CD14-positive monocyte (primary cell): ENCODE measurements at regions not wholly inside any gene's neighbourhood (a gene's known extent, or its start where the extent isn't known, plus 50 kb on each side); places are given as distances from the start of the nearest gene placed in this dataset.

Experiments
- DNase-seq, 3 donors: peaks; one replicate each; pipeline ENCODE4 v3.0.0-alpha.2; 2011 to 2022
- H2AFZ ChIP-seq: 2 replicates; pipeline ENCODE4 v1.6.0; 2012; ENCODE audit warnings: mild to moderate bottlenecking, low read depth, low read length, inconsistent platforms; ENCODE audit not compliant: insufficient read depth, poor library complexity, severe bottlenecking
- H3K27ac ChIP-seq, 2 donors: 1 replicate in 1 of 2; 2 replicates in 1 of 2; pipeline ENCODE4 v1.5.1; 2012 to 2013; ENCODE audit warnings: low read length in 2 of 2, control low read depth in 1 of 2, inconsistent platforms in 1 of 2, low read depth in 1 of 2, mild to moderate bottlenecking in 1 of 2
- H3K27me3 ChIP-seq, 2 donors: one replicate each; pipeline versions ENCODE4 v1.6.0 to v1.6.1; 2011 to 2013; ENCODE audit warnings: low read length in 2 of 2; ENCODE audit not compliant: control insufficient read depth in 2 of 2, insufficient read depth in 2 of 2
- H3K36me3 ChIP-seq, 2 donors: replicated peaks in 1 of 2; 1 replicate in 1 of 2; 2 replicates in 1 of 2; pipeline versions ENCODE4 v1.5.1 to v1.6.1; 2012 to 2013; ENCODE audit warnings: low read length in 2 of 2, control low read depth in 1 of 2, inconsistent platforms in 1 of 2, mild to moderate bottlenecking in 1 of 2; ENCODE audit not compliant: insufficient read depth in 2 of 2, control insufficient read depth in 1 of 2
- H3K4me1 ChIP-seq, 2 donors: 1 replicate in 1 of 2; 2 replicates in 1 of 2; pipeline versions ENCODE4 v1.5.1 to v1.6.1; 2012 to 2013; ENCODE audit warnings: low read length in 2 of 2, control low read depth in 1 of 2, inconsistent platforms in 1 of 2, mild to moderate bottlenecking in 1 of 2, moderate library complexity in 1 of 2; ENCODE audit not compliant: insufficient read depth in 2 of 2, control insufficient read depth in 1 of 2
- H3K4me2 ChIP-seq: replicated peaks from 2 replicates; pipeline ENCODE3; 2012; ENCODE audit warnings: low read length, moderate library complexity, mild to moderate bottlenecking; ENCODE audit not compliant: poor library complexity, severe bottlenecking; ENCODE audit errors: extremely low read depth
- H3K4me3 ChIP-seq, 3 experiments: fragments of 200-600 bp in 1 of 3; sonication (generic) in 1 of 3; replicated peaks in 1 of 3; 1 replicate in 2 of 3; 2 replicates in 1 of 3; pipeline ENCODE4 v1.5.1; 2011 to 2013; ENCODE audit warnings: low read length in 3 of 3, mild to moderate bottlenecking in 3 of 3, control low read depth in 2 of 3, low read depth in 2 of 3, inconsistent platforms in 1 of 3, moderate library complexity in 1 of 3
- H3K79me2 ChIP-seq: 2 replicates; pipeline ENCODE4 v1.6.0; 2012; ENCODE audit warnings: mild to moderate bottlenecking, control low read depth, inconsistent platforms, low read length, moderate library complexity; ENCODE audit not compliant: insufficient read depth
- H3K9ac ChIP-seq: 2 replicates; pipeline ENCODE4 v1.6.0; 2017; ENCODE audit warnings: low read length, mild to moderate bottlenecking; ENCODE audit not compliant: insufficient read depth, poor library complexity, severe bottlenecking
- H3K9me3 ChIP-seq, 2 donors: replicated peaks in 1 of 2; 1 replicate in 1 of 2; 2 replicates in 1 of 2; pipeline versions ENCODE4 v1.5.1 to v1.6.1; 2012 to 2013; ENCODE audit warnings: low read length in 2 of 2, control low read depth in 1 of 2; ENCODE audit not compliant: control insufficient read depth in 1 of 2, insufficient read depth in 1 of 2
- H4K20me1 ChIP-seq: 2 replicates; pipeline ENCODE4 v1.6.0; 2012; ENCODE audit warnings: mild to moderate bottlenecking, low read length, control low read depth, moderate library complexity; ENCODE audit not compliant: insufficient read depth
- H3K27ac Mint-ChIP-seq, 7 donors: one replicate each; pipeline ENCODE4 v1.8.0; 2020; ENCODE audit warnings: mild to moderate bottlenecking in 7 of 7, mixed read lengths in 7 of 7, moderate library complexity in 6 of 7, inconsistent platforms in 2 of 7
- H3K27me3 Mint-ChIP-seq, 3 donors: one replicate each; pipeline ENCODE4 v1.8.0; 2021 to 2022; ENCODE audit warnings: low read depth in 3 of 3, mild to moderate bottlenecking in 3 of 3, mixed read lengths in 3 of 3, moderate library complexity in 3 of 3, inconsistent platforms in 1 of 3
- H3K36me3 Mint-ChIP-seq, 2 donors: one replicate each; pipeline ENCODE4 v1.8.0; 2020; ENCODE audit warnings: mixed read lengths in 2 of 2, inconsistent platforms in 1 of 2, mild to moderate bottlenecking in 1 of 2
- H3K4me1 Mint-ChIP-seq: one replicate; pipeline ENCODE4 v1.8.0; 2020; ENCODE audit warnings: mild to moderate bottlenecking, mixed read lengths
- H3K4me3 Mint-ChIP-seq, 2 donors: one replicate each; pipeline ENCODE4 v1.8.0; 2020; ENCODE audit warnings: mild to moderate bottlenecking in 2 of 2, mixed read lengths in 2 of 2, moderate library complexity in 1 of 2
- H3K9me3 Mint-ChIP-seq, 7 donors: one replicate each; pipeline ENCODE4 v1.8.0; 2020 to 2022; ENCODE audit warnings: mixed read lengths in 7 of 7, mild to moderate bottlenecking in 6 of 7, moderate library complexity in 6 of 7, inconsistent platforms in 2 of 7
- WGBS: methylation state at CpG from one replicate; pipeline ENCODE4 v1.1.5; 2013; ENCODE audit warnings: missing lambda C conversion rate; ENCODE audit not compliant: insufficient coverage; 5-methylcytosine and 5-hydroxymethylcytosine counted together
- intact Hi-C, 2 donors: fragments of 100-400 bp; cut with micrococcal nuclease; formaldehyde crosslinking; loops; one replicate each; pipeline versions ENCODE4 v1.15.0 to v1.15.1; 2023
- TF ChIP-seq, protein P1 (sequence below): fragments of 200-600 bp; IDR thresholded peaks from one replicate; pipeline ENCODE4 v1.8.0; 2022; ENCODE audit warnings: antibody characterized with exemption, mild to moderate bottlenecking

DNA sequence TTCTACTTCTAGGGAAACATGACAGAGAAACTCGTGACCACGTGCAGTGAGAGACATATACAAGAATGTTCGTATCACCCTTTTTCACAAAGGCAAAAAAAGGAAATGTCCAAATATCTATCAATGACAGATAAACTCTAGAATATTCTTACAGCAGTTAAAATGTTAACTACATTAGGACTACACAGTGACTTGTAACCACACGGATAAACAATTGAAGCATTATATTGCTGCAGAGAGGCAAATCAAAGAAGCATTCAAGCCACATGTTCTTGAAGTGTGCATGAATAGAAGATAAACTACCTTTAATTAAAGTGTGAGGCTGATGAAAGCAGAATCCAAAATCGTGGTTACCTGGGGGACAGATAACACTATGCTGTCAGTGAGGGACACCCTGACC is 935.3 kb upstream of the KLHL29 start:
- no peaks in the 10 kb centered on the region for H4K20me1 ChIP-seq
- WGBS = 94% methylated on average over 4 of the region's 5 CpGs
- TF ChIP-seq, protein P1, sequence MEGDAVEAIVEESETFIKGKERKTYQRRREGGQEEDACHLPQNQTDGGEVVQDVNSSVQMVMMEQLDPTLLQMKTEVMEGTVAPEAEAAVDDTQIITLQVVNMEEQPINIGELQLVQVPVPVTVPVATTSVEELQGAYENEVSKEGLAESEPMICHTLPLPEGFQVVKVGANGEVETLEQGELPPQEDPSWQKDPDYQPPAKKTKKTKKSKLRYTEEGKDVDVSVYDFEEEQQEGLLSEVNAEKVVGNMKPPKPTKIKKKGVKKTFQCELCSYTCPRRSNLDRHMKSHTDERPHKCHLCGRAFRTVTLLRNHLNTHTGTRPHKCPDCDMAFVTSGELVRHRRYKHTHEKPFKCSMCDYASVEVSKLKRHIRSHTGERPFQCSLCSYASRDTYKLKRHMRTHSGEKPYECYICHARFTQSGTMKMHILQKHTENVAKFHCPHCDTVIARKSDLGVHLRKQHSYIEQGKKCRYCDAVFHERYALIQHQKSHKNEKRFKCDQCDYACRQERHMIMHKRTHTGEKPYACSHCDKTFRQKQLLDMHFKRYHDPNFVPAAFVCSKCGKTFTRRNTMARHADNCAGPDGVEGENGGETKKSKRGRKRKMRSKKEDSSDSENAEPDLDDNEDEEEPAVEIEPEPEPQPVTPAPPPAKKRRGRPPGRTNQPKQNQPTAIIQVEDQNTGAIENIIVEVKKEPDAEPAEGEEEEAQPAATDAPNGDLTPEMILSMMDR = no peak
- H3K9ac ChIP-seq = no peak overlapping the region
- H3K27ac ChIP-seq = no peak overlapping the region
- no peaks in the 10 kb centered on the region for H3K27me3 ChIP-seq
- no peak overlapping the region for H3K27ac Mint-ChIP-seq
- no peaks in the 10 kb centered on the region for H3K4me1 Mint-ChIP-seq
- no peaks in the 10 kb centered on the region for H3K4me1 ChIP-seq
- H3K9me3 Mint-ChIP-seq = no peaks in the 10 kb centered on the region
- H3K4me2 ChIP-seq = no peak overlapping the region
- no peak overlapping the region for H2AFZ ChIP-seq
- no peaks in the 10 kb centered on the region for H3K36me3 Mint-ChIP-seq
- no peaks in the 10 kb centered on the region for H3K27me3 Mint-ChIP-seq
- intact Hi-C loops = no loop called here
- no peaks in the 10 kb centered on the region for H3K36me3 ChIP-seq
- no peak overlapping the region for H3K4me3 ChIP-seq
- H3K9me3 ChIP-seq = peaks cover 0 to 4% of the 10 kb centered on the region in 2 donors
- H3K79me2 ChIP-seq = no peaks in the 10 kb centered on the region
- H3K4me3 Mint-ChIP-seq = no peak overlapping the region
- DNase-seq = no peak

DNA sequence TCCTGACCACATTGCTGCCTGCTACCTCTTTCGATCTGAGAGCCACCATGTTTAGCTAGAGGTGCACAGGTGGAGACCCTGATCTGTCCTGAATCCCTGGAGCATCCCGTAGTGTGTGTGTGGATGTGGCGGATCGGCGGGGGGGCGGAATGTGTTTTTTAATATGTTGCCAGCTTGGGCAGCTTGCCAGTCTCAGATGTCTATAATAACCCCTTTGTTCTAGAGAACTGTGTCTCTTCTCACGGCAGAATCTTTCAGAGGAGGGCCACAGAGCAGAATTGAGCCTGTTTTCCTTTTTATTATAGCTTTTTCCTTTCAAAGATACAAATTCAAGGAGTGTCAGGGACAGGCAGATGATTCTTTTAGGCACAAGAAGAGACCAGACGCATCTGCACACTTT is 934.1 kb upstream of the KLHL29 start:
- intact Hi-C loops = no loop called here
- peaks cover 0 to 4% of the 10 kb centered on the region in 2 donors for H3K9me3 ChIP-seq
- no peaks in the 10 kb centered on the region for H3K27me3 ChIP-seq
- no peak overlapping the region for H2AFZ ChIP-seq
- H3K27me3 Mint-ChIP-seq = no peaks in the 10 kb centered on the region
- H3K4me1 Mint-ChIP-seq = no peaks in the 10 kb centered on the region
- no peak overlapping the region for H3K9ac ChIP-seq
- no peaks in the 10 kb centered on the region for H3K4me1 ChIP-seq
- no peak overlapping the region for H3K4me2 ChIP-seq
- WGBS = 90% methylated on average over 3 of the region's 8 CpGs
- no peak overlapping the region for H3K4me3 Mint-ChIP-seq
- H3K36me3 ChIP-seq = no peaks in the 10 kb centered on the region
- no peak overlapping the region for H3K4me3 ChIP-seq
- no peaks in the 10 kb centered on the region for H3K79me2 ChIP-seq
- H3K9me3 Mint-ChIP-seq = no peaks in the 10 kb centered on the region
- H4K20me1 ChIP-seq = no peaks in the 10 kb centered on the region
- H3K27ac Mint-ChIP-seq = no peak overlapping the region
- H3K27ac ChIP-seq = no peak overlapping the region
- H3K36me3 Mint-ChIP-seq = no peaks in the 10 kb centered on the region
- no peak for DNase-seq
- TF ChIP-seq, protein P1 = no peak
